GM10266 (cell line): ENCODE measurements at regions not wholly inside any gene's neighbourhood (a gene's known extent, or its start where the extent isn't known, plus 50 kb on each side); places are given as distances from the start of the nearest gene placed in this dataset.

ENCODE experiments used
- DNase-seq: peaks from one replicate; pipeline ENCODE4 v3.0.0; 2012; ENCODE audit errors: extremely low spot score
- TF ChIP-seq, protein P1 (sequence below): IDR thresholded peaks from 2 replicates; pipeline ENCODE4 v1.5.1; 2012; ENCODE audit warnings: mild to moderate bottlenecking, low read depth; ENCODE audit not compliant: control insufficient read depth, insufficient read depth; ENCODE audit errors: missing control alignments

DNA sequence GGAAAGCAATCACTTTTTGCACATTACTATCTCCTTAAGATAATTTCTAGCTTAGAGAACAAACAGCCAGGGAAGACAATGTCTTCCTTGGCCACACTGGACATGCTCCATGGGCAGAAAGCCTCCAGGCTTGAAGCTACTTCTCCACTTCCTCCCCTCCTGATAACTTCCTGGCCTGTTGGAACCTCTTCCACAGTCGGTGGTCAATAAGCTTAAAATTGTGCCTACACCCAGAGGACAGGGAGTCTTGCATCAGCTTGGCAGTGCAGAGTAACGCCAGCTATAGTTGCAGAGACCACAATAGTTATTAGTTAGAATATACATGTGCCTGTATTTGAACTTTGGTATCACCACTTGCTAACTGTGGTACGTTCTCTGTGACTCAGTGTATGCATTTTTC is 58.1 kb upstream of the ABCA1 start:
- TF ChIP-seq, protein P1, sequence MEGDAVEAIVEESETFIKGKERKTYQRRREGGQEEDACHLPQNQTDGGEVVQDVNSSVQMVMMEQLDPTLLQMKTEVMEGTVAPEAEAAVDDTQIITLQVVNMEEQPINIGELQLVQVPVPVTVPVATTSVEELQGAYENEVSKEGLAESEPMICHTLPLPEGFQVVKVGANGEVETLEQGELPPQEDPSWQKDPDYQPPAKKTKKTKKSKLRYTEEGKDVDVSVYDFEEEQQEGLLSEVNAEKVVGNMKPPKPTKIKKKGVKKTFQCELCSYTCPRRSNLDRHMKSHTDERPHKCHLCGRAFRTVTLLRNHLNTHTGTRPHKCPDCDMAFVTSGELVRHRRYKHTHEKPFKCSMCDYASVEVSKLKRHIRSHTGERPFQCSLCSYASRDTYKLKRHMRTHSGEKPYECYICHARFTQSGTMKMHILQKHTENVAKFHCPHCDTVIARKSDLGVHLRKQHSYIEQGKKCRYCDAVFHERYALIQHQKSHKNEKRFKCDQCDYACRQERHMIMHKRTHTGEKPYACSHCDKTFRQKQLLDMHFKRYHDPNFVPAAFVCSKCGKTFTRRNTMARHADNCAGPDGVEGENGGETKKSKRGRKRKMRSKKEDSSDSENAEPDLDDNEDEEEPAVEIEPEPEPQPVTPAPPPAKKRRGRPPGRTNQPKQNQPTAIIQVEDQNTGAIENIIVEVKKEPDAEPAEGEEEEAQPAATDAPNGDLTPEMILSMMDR = no peak
- DNase-seq = no peak

DNA sequence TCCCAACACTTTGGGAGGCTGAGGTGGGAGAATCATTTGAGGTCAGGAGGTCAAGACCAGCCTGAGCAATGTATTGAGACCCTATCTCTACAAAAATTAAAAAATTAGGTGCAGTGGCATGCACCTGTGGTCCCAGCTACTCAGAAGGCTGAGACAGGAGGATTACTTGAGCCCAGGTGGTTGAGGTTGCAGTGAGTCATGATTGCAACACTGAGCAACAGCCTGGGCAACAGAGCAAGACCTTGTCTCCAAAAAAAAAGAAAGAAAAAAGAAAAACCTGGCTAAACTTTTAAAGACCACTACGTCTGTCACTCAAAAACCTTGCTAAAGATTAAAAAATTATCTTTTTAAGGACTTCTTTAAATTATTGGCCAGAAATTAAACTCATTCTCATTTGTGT is 59.8 kb upstream of the ABCA1 start:
- TF ChIP-seq, protein P1 = no peak
- no peak for DNase-seq

DNA sequence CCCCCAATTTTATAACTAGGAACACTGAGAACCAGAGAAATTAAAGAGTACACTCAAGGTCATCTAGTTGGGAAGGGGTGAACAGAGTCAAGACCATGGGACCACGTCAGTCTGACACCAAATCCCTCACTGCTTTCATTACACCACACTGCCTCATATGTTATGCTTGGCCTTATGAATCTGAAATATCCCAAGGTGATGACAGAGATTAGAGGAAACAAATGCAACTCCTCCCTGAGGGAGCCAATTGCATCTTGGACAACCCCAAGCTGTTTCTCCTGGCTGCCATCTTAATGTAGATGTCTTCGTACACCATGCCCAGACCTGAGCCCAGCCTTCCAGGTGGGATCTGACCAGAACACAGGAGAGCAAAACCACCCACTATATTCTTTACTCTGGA is 60.6 kb upstream of the ABCA1 start:
- no peak for DNase-seq
- TF ChIP-seq, protein P1 = no peak

DNA sequence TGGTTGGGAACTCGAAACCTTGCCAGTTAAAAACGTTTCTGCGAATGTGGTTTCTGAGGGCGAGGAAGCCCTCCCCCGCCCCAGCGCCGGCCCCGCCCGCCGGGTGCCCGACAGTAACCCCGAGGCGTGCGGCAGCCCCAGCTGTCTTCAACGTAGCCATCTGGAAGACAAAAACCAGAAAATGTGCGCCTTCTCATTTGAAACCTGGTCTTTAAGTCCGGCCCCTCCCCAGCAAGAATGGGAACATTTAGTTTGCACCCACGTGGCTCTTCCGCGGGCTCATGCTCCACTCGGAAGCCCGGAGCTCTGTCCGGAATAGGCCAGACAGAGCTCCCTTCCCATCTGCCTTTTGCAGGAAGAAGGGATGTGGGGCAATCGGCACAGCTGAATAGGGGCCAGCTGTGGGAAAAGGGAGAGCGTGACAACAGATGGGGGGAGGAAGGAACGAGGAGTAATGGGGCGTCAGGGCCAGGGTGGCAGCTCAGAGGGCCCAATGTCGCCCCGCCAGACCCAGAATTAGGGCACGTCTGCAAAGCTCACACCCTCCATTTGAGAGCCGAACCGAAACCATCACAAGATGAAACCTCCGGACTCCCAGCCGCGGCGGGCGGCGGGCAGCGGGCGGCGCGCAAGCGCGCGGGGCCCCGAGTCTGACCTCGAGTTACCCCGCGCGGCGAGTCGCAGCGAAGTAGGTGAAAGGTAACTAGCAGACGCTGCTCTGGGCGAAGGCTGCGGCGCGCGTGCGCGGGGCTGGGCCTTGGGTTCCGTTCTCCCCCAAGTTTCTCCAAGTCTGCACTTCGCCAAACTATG is 63.4 kb upstream of the ABCA1 start:
- TF ChIP-seq, protein P1 = no peak
- DNase-seq = peak; percentile 72

DNA sequence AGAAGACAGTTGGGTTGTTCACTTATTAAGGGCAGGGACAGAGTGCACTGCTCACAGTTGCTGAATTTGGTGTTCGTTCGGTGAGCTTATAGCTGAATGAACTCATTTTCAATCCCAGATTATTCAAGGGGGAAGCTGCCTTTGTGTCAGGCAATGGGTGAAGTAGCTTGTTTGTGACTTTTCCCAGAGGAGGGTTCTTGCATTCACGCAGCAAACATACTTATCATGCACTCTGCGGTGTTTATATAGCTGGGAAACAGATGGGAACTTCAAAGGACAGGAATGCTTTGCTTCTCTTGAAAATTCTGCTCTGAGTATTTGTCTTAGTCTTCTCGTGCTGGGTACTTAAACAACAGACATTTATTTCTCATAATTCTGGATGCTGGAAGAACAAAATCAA is 64.7 kb upstream of the ABCA1 start:
- TF ChIP-seq, protein P1 = no peak
- no peak for DNase-seq

DNA sequence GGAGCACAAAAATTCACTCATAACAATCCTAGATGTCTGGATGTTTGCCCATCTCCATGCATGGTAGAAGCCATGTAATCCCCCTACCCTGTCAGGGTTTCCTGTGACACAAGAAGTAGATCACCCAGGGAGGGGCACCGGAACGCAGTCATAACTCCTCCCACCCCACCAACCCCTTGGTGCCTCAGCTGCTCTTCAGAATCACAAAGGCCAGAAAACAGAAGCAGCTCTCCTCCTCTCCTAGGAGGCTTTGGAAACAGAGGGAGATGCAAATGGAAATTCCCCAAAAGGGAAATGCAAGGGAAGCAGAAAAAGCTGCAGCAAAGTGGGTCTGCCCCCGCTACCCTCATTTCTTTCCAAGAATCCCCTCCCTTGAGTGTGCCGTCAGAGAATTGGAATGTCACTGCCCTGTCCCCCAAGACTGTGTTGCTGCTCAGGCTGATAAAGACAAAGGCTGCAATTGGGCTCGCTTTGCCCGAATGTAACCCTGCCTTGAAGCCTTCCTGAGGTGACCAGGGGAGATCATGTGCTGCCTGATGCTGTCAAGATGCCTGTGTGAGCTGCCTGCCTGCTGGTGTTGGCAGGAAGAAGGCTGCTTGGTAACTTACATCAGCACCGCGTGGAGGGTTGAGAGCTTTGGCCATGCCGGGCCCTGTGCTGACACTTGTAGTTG is 65.5 kb upstream of the ABCA1 start:
- DNase-seq = no peak

DNA sequence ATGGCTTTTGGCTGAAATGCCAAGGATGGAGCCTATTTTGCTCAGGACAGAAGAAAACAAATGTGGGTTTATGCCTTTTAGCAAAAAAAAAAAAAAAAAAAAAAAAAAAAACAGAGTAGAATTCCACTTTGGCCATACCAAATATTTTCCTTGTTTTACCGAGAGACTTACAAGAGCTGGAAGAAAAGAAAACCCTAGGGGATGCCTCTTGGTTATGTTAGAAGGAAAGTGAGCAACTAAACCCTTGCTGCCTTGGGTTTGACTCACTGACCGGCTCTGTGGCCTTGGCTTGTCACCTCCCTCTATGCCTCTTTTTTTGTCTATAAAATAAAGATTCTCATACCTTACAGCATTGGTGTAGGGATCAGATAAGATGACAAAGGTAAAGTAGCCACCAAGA is 69.6 kb upstream of the ABCA1 start:
- no peak for DNase-seq
- TF ChIP-seq, protein P1 = no peak

More for the DNA sequence above, 65.5 kb upstream of the ABCA1 start:
- TF ChIP-seq, protein P1 = no peak
